GM18499 (cell line): ENCODE measurements at regions not wholly inside any gene's neighbourhood (a gene's known extent, or its start where the extent isn't known, plus 50 kb on each side); places are given as distances from the start of the nearest gene placed in this dataset.
"Not testable (repeated sequence)": the region's sequence is repeated elsewhere in the genome, so short reads cannot be mapped to it uniquely, and the experiment has no call there.

Experiments used
- ATAC-seq: cut with Tn5 transposase; IDR thresholded peaks from one replicate; pipeline ENCODE4 v1.9.1; 2021; ENCODE audit warnings: moderate number of reproducible peaks; ENCODE audit not compliant: insufficient read depth, unreplicated experiment

DNA sequence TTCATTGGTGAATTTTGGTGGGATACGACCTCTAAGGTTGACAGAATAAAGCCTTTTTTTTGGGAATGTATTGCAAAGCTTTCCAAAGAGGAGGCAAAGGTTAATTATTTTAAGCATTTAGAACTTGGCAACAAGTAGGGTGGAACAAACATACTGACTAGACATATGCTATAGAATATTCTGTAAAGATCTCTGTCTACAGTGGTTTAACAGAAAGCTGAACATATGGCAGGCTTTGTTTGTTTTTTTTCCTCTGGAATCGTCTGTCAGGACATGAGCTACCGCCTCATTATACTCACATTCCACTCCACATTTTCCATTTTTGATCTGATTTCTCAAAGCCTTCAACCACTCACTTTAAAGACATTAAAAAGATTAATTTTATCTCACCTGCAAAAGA is 153.4 kb upstream of the PELI2 start:
- ATAC-seq: no peak

GRCh38 chr14:55965851-55966250 is 152.4 kb upstream of the PELI2 start:
- no peak for ATAC-seq

DNA sequence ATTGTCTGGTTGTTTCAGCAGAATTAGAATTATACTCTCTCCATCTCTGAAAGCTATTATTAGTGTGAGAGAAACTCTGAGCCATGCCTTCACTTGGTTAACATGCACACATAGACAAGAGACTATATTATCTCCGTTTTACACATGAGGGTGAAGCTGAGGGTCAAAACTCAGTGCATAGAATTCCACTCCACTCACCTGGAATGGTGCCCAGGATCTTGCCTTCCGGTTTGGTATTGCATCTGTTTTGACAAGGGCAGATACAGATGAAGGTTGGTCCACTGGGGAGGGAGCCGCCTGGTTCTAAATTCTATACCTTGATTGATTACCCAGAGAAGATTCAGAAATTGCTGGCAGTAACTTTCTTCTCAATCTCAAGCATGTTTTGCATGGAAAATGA is 149.5 kb upstream of the PELI2 start:
- ATAC-seq: no peak

GRCh38 chr14:55973285-55973800 is 144.9 kb upstream of the PELI2 start:
- ATAC-seq: no peak

- ATAC-seq: no peak
These were observed 144.1 kb upstream of the PELI2 start for GRCh38 chr14:55973911-55974630.

DNA sequence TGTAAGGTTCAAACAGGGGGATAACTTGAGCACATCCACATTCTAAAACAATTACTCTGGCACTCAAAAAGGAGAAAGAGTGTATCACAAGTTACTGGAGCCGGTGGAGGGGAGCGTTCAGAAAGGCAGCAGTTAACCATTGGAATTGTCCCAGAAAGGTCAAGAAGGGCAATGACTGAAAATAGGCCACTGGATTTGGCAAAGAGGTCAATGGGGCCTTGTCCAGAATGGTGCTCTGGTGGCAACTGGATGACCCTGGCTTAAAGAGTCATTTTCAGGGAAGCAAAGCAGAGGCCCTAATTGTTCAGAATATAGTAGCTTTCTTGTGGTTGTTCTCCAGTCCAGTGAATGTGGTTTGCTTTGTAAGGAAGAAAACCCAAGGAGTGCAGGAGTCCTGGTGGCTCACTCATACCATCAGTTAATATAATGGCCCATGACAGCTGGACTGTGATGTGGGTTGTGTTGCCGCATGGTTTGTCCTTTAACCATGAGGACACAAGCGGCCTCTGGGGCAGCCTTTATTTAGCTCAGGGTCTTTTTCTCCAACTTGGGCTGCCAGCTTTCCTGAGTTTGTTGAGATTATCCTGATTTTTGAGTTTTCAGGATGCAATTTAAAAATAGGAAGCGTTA is 142.8 kb upstream of the PELI2 start:
- no peak for ATAC-seq

DNA sequence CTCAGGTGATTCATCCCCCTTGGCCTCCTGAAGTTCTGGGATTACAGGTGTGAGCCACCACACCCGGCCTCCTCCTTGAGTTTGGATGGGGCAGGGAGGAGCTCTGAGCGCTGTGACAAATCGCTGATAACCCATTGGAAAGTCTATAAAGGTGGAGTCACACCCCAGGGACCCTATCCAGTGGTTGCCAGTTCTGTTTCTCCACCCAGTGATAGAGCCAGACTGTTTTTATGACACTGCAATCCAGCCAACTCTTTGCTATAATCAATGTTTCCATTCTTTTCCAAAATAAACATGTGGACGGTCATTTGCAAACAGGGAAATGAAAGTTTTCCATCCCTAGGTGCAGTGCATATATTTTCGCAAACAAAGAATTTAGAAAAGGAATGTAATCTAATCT is 142.0 kb upstream of the PELI2 start:
- no peak for ATAC-seq

DNA sequence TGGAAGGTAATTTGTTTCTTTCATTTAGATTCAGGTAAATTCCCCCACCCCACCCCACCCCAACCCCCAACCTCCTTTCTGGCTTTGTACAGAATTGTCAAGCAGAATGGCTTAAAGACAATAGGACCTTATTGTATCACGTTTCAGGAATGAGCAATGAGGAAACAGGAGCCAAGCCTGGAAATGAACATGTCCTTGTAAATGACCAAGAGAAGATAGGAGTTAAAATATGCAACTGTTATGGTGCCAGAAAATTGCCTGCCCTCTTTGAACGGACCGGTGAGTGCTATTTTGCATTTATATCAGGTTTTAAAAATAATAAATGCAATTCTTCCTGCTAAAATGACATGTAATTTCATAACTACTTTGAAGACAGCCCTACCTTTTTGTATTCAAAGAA is 141.6 kb upstream of the PELI2 start:
- ATAC-seq: no peak

DNA sequence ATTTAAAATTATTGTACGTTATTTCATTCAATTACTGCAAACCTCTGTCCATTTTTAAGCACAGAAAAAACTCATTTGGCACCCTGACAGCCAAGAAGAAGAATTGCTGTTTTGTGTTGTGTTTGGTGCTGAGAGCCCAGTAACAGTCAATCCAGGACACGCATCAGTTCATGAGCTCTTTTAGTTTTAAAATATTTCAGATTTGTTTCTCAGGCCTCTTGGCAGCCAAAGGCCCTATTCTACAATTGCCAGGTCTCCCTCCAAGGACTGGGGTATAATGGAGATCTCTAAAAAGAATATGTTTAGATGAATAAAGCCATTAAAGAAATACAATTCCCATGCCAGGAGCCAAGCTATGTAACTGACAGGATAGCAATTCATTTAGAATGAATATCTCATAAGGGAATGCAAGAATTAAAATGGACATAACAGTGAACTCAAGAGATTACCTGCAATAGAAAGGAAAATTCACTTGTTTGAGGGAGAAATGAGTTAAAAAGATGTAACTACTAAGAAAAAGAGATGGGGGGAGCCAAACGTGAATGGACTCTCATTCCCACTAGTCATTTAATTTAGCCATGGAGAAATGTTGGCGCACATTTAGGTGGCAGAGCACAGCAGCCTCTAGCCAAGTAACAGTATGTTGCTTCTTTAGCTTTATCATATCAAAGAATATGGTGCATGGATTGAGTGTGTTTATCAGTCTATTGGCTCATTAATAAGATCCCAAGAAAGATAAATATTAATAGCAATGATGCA is 140.6 kb upstream of the PELI2 start:
- no peak for ATAC-seq

- ATAC-seq: no peak
These were observed 139.1 kb upstream of the PELI2 start for GRCh38 chr14:55979096-55979495.

DNA sequence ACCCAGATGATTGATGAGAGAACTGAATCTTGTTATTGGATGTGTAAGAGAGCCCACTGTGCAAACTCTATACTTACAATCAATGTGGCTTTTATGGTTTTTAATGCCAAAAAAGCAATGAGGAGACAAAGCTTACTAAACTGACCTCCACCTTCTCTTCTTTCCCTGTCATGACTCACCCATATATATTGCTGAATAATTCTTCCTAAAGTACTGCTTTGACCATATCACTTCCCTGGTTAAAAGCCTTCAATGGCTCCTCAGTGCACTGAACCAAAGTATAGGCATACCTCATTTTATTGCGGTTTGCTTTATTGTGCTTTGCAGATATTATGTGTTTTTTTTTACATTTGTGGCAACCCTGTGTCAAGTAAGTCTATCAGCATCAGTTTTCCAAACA is 138.4 kb upstream of the PELI2 start:
- no peak for ATAC-seq

- no peak for ATAC-seq
These were observed 137.2 kb upstream of the PELI2 start for GRCh38 chr14:55980970-55981369.

GRCh38 chr14:55986069-55986468 is 132.1 kb upstream of the PELI2 start:
- ATAC-seq: no peak

- no peak for ATAC-seq
These were observed 117.4 kb upstream of the PELI2 start for GRCh38 chr14:56000846-56001245.

DNA sequence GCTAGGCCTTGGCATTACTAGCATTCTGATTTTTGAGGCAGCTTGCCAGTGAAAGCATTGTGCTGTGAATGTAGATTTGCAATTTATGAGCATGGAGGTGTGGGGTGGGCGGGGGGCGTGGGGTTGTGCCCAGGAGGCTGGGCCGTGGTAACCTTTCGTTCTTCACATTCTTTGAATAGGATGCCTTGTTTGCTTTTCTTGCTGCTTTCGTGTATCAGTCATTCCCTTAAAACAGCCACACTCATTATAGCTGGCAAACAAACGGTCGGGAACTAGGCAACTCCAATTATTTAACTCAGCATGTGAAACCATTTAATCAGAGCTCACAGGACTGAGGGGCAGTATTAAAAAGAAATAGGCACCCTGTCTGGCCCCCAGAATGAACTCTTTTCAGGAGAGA is 115.9 kb upstream of the PELI2 start:
- no peak for ATAC-seq

GRCh38 chr14:56002876-56003625 is 115.2 kb upstream of the PELI2 start:
- no peak for ATAC-seq

DNA sequence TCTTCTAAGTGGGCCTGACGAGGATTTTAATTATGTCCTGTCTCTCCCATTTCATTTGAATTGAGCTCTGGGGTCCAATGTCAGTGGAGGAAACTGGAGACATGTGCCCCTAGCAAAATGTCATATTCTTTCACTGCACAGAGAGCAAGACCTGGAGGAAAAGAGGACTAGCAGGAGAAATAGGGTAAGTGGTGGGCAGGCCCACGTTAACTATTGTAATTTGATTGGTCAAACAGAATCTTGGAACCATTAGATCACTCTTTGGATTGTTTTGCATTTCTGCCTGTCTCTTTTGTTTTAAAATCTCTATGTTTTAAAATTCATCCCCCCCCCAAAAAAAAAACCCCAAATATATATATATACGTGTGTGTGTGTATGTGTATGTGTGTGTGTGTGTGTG is 113.9 kb upstream of the PELI2 start:
- no peak for ATAC-seq

- no peak for ATAC-seq
These were observed 113.4 kb upstream of the PELI2 start for GRCh38 chr14:56004786-56005185.

DNA sequence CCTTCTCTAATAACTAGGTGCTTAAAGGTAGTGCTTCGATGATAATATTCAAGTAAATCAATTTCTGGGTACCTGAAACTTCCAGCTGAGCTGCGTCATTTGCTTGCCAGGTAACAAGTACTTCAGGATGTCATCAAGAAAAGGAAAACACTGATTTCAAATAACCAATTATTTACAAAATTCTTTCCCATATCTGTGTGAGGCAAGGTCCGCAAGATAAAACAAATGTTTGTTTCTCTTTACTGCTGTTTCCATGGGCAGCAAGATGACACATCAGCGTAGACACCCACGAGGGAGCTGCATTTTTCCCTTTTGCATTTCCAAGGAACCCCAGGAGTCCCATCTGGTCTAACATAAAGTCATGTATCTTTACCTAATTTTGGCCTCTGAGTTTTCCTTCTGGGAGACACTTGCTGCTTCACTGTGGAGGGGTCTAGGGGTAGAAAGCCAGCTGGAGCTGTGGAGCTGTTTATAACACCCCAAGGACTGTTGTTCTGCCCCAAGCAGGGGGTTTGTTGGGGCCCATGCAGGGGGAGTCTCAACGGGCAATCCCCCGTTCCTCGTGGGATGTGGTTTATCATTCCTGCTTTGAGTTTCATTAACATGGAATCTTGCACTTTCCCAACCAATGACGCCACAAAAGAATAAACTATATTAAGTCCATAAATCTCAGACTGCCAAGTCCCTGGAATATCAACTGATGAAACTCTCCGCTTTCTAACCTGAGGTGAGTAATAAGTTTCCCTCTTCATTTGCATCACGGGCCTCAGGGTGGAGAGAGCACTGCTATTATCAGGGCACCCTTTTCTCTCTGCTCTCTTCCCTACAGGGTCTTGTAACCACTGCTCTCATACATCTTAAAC is 112.8 kb upstream of the PELI2 start:
- no peak for ATAC-seq

DNA sequence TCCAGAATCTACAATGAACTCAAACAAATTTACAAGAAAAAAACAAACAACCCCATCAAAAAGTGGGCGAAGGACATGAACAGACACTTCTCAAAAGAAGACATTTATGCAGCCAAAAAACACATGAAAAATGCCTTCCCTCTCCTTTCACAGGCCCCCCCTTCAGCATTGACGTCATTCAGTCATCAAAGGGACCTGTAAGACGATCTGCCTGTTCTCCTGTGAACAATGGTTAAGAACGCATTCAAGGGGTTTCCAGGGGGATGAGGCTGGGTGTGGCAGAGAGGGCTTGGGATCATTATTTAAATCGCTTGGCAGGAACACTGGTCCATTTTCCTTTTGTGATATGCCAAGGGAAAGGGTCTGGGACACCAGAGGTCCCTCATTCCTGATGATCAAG is 110.7 kb upstream of the PELI2 start:
- not testable (repeated sequence) for ATAC-seq
